Endothelial cell of umbilical vein (primary cell): ENCODE measurements at regions not wholly inside any gene's neighbourhood (a gene's known extent, or its start where the extent isn't known, plus 50 kb on each side); places are given as distances from the start of the nearest gene placed in this dataset.
"Not testable (repeated sequence)": the region's sequence is repeated elsewhere in the genome, so short reads cannot be mapped to it uniquely, and the experiment has no call there.

Source experiments
- BruUV-seq: library from RNA; stranded (reverse); fragments of 400-500 nt; replicated peaks from 2 replicates; lab custom pipeline; 2021; lab: Mats Ljungman, UMichigan
- CTCF ChIA-PET: fragments of 300-600, 350-600 bp; sonication (Branson Sonifier 250); formaldehyde crosslinking; loops from one replicate; lab custom pipeline; 2021; ENCODE audit warnings: antibody characterized with exemption, inconsistent platforms; lab: Charles Lee
- POLR2A ChIA-PET: fragments of 300-600, 350-600 bp; sonication (Branson Sonifier 250); formaldehyde crosslinking; loops from one replicate; lab custom pipeline; 2021; ENCODE audit warnings: antibody characterized with exemption, inconsistent platforms; lab: Charles Lee
- DNase-seq: peaks from one replicate; pipeline ENCODE4 v3.0.0-alpha.2; 2011; ENCODE audit warnings: low read depth, low spot score
- FAIRE-seq: peaks from 2 replicates; lab custom pipeline; 2011; peaks lifted over from hg19 to GRCh38; lab: Jason Lieb, UNC
- H2AFZ ChIP-seq: 2 replicates; pipeline ENCODE4 v1.6.0; 2012; ENCODE audit warnings: low read depth, low read length, control low read depth, inconsistent platforms
- H3K27ac ChIP-seq: 2 replicates; pipeline ENCODE4 v1.5.1; 2011; ENCODE audit warnings: low read depth, mild to moderate bottlenecking, control low read depth, low read length, moderate library complexity; ENCODE audit not compliant: insufficient read depth
- H3K27me3 ChIP-seq, 2 experiments: 2 replicates each; pipeline versions ENCODE4 v1.6.0 to v1.6.1; 2011; ENCODE audit warnings: low read length in 2 of 2, mixed read lengths in 1 of 2; ENCODE audit not compliant: control insufficient read depth in 2 of 2, insufficient read depth in 2 of 2
- H3K36me3 ChIP-seq, 2 experiments: 2 replicates in 1 of 2; 3 replicates in 1 of 2; pipeline ENCODE4 v1.5.1; 2011; ENCODE audit warnings: low read length in 2 of 2, mild to moderate bottlenecking in 1 of 2, moderate library complexity in 1 of 2; ENCODE audit not compliant: control insufficient read depth in 2 of 2, insufficient read depth in 2 of 2; ENCODE audit errors: extremely low read depth in 1 of 2
- H3K4me1 ChIP-seq: 3 replicates; pipeline ENCODE4 v1.5.1; 2011; ENCODE audit warnings: mild to moderate bottlenecking, low read length; ENCODE audit not compliant: control insufficient read depth, insufficient read depth; ENCODE audit errors: extremely low read depth
- H3K4me2 ChIP-seq: 2 replicates; pipeline ENCODE4 v1.6.1; 2011; ENCODE audit warnings: low read length, control low read depth, mixed read lengths; ENCODE audit not compliant: insufficient read depth
- H3K4me3 ChIP-seq, 3 experiments: fragments of 200-600 bp in 1 of 3; sonication (generic), shearing (Covaris generic) in 1 of 3; replicated peaks in 1 of 3; 2 replicates each; pipeline ENCODE4 v1.5.1; 2011 to 2016; ENCODE audit warnings: control low read depth in 3 of 3, low read length in 3 of 3, mild to moderate bottlenecking in 2 of 3, inconsistent platforms in 1 of 3, low read depth in 1 of 3, moderate library complexity in 1 of 3; ENCODE audit not compliant: insufficient read depth in 1 of 3
- H3K79me2 ChIP-seq: 2 replicates; pipeline ENCODE4 v1.6.0; 2012; ENCODE audit warnings: low read length, inconsistent platforms; ENCODE audit not compliant: control insufficient read depth, insufficient read depth
- H3K9ac ChIP-seq: replicated peaks from 2 replicates; pipeline ENCODE3; 2011; ENCODE audit warnings: low read length, control low read depth; ENCODE audit not compliant: insufficient read depth; ENCODE audit errors: extremely low read depth
- H3K9me1 ChIP-seq: replicated peaks from 3 replicates; pipeline ENCODE4 v1.6.0; 2011; ENCODE audit warnings: mild to moderate bottlenecking, low read length; ENCODE audit not compliant: control insufficient read depth, insufficient read depth; ENCODE audit errors: extremely low read depth
- H3K9me3 ChIP-seq: replicated peaks from 2 replicates; pipeline ENCODE4 v1.5.1; 2012; ENCODE audit warnings: low read length, inconsistent platforms; ENCODE audit not compliant: control insufficient read depth, insufficient read depth
- H4K20me1 ChIP-seq: replicated peaks from 2 replicates; pipeline ENCODE3; 2011; ENCODE audit warnings: mild to moderate bottlenecking, low read length; ENCODE audit not compliant: control insufficient read depth, insufficient read depth; ENCODE audit errors: extremely low read depth
- GATA2 ChIP-seq: IDR thresholded peaks from 2 replicates; pipeline ENCODE4 v1.7.0; 2011; ENCODE audit warnings: low read depth, mild to moderate bottlenecking, moderate library complexity, mixed read lengths, low read length; ENCODE audit not compliant: insufficient read length, insufficient read depth
- dilution Hi-C: fragments of 300-500 bp; cut with MboI; formaldehyde crosslinking; loops from one replicate; pipeline ENCODE4 v1.15.0; 2019; ENCODE audit warnings: low sequenced_read_pairs; ENCODE audit not compliant: extremely low pct_ligation_motif_present
- intact Hi-C: fragments of 100-400 bp; cut with micrococcal nuclease; formaldehyde crosslinking; loops from one replicate; pipeline ENCODE4 v1.10.0; 2022

DNA sequence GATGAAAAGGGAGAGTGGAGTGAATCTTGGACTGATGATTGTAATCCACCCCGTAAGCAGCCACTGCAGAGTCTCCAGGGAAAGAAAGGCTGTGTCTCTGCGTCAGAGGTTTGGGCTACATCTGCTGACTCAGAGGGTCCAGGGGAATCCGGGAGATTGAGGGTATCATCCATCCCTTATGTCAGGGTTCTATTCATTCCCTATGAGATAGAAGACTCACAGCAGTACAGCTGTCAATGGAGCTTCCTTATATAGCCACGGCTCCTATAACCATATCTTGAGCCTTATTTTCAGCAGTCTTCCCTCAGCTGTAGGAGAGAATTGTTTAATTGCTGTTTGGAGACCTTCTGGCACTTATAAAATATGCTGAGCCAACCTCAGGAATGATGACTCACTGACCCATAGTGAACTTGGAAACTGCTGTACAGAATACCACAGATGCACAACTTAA, 558.2 kb upstream of the PFKP start:
- DNase-seq = no peak
- no peaks in the 10 kb centered on the region for H3K79me2 ChIP-seq
- H4K20me1 ChIP-seq = no peaks in the 10 kb centered on the region
- no peak for TF ChIP-seq GATA2
- dilution Hi-C loops (no loop called here), intact Hi-C loops (no loop called here)
- H3K27me3 ChIP-seq = no peaks in the 10 kb centered on the region
- no peak overlapping the region for H2AFZ ChIP-seq
- no peaks in the 10 kb centered on the region for H3K9me1 ChIP-seq
- POLR2A ChIA-PET = no interaction called here
- FAIRE-seq = no peak
- CTCF ChIA-PET = no interaction called here
- H3K27ac ChIP-seq = no peak overlapping the region
- H3K4me3 ChIP-seq = no peak overlapping the region
- no peak overlapping the region for H3K4me2 ChIP-seq
- H3K4me1 ChIP-seq = no peaks in the 10 kb centered on the region
- no peak overlapping the region for H3K9ac ChIP-seq
- no TSS peak for BruUV-seq
- no peaks in the 10 kb centered on the region for H3K36me3 ChIP-seq
- peaks cover 8% of the 10 kb centered on the region for H3K9me3 ChIP-seq

DNA sequence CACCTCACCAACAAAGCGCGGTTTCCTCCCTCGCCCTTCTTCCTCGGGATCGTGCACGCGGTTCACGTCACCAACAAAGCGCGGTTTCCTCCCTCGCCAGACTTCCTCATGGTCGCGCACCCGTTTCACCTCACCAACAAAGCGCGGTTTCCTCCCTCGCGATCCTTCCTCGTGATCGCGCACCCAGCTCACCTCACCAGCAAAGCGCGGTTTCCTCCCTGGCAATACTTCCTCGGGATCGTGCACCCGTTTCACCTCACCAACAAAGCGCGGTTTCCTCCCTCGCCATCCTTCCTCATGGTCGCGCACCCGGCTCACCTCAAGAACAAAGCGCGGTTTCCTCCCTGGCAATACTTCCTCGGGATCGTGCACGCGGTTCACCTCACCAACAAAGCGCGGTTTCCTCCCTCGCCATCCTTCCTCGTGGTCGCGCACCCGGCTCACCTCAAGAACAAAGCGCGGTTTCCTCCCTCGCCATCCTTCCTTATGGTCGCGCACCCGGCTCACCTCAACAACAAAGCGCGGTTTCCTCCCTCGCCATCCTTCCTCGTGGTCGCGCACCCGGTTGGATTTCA, 565.9 kb upstream of the PFKP start:
- H3K4me3 ChIP-seq, H4K20me1 ChIP-seq, H3K27ac ChIP-seq, DNase-seq, H3K4me1 ChIP-seq, H3K36me3 ChIP-seq, H3K79me2 ChIP-seq, FAIRE-seq, CTCF ChIA-PET, H3K27me3 ChIP-seq, H3K9ac ChIP-seq, dilution Hi-C loops, H2AFZ ChIP-seq, H3K9me3 ChIP-seq, BruUV-seq, H3K4me2 ChIP-seq, H3K9me1 ChIP-seq, intact Hi-C loops, POLR2A ChIA-PET: not testable (repeated sequence)
